ENCODE measurements at regions not wholly inside any gene's neighbourhood (a gene's known extent, or its start where the extent isn't known, plus 50 kb on each side); places are given as distances from the start of the nearest gene placed in this dataset.

DNA sequence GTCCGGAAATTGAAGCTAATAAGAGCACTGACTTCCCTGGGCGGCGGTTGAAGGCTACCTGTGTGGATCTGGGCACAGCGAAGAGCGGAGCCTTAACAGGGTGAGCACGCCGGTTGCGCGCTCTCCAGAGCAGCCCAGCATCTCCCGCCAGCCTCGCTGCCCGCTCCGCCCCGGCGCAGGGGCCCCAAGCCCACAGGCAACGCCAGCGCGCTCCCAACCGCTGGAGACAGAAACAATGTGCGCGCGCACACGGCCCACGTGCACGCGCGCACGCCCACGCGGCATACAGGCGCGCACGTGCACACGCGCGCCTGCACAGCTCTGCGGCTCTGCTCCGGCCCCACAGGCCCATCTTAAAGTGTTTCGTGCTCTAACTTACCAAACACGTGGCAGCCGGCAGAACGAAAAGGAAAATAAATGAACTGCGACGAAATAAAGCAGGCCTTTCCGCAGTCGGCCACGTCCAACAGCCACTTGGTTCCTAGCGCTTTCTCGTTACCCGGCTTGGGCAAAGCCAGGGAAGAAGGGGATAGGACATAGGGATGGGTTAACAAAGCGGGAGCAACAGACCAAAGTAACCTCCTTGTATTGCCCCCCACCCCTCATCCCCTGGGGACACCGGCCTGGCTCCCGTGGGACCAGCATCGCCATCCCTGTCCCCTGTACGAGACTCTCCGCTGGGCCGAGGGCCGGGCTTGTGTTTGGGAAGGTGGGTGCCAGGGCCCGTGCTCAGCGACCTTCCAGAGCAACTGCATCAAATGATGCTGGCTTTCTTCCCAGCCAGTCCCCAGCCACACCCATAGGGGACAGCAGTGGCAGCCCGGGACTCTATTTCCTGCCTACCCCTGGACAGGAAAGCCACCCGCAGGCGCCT lies 203.7 kb downstream of the ABHD5 start:
- peak; percentile 67 for DNase-seq (ENCODE audit: low read depth)

DNA sequence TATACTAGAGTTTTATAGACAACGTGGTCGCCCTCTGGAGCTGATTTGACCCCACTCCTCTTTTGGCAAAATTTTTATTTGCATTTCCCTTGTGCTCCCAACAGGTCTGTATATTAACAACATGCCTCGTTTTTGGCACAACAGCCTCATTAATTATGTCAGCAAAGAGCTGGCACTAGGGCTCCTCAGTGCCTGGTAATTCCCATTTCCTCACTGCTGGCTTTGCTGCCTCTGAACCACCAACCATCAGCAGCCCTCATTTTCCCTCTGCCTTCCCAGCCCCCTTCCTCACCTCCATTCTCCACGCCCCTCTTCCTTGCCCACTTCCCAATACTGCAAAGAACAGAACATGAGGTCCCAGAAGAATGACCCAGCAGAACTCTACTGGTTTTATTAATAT lies 204.8 kb downstream of the ABHD5 start:
- DNase-seq (ENCODE audit: low read depth), result no peak

DNA sequence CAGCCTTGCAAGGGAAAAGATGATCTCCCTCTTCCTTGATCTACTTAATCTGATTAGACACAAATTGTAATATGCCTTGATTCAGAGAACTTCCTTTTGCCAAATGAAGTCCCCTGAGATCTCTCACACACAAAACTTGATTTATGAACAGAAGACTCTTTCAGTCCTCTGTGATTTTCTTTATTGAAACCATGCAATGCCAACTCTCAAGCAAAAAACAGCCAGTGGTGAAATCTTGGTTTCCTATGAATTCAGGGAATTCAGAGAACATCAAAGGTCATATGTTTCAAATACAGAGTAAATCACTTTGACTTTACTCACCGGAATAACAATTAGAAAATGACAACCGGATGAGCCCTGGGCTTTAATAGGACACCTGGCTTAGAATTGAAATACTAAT lies 211.7 kb downstream of the ABHD5 start:
- no peak for DNase-seq (ENCODE audit: low read depth)

DNA sequence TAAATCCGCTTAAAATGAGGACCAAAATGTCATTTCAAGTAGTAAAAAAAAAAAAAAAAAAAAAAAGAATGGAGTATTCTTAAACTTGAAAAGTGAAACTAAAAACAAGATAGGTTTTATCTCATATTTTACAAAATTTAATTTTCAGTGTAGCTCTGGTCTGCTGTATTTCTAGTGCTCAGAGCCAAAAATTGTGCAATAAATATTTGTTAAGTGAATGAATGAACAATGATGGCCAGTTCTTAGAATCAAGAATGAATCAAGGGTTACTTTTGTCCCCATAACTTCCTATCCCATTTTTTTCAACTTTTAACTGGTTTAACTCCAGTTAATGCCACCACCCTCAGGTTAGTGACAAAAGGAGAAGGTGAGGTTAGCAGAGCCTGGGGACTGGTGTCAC lies 214.4 kb downstream of the ABHD5 start:
- no peak for DNase-seq (ENCODE audit: low read depth)

DNA sequence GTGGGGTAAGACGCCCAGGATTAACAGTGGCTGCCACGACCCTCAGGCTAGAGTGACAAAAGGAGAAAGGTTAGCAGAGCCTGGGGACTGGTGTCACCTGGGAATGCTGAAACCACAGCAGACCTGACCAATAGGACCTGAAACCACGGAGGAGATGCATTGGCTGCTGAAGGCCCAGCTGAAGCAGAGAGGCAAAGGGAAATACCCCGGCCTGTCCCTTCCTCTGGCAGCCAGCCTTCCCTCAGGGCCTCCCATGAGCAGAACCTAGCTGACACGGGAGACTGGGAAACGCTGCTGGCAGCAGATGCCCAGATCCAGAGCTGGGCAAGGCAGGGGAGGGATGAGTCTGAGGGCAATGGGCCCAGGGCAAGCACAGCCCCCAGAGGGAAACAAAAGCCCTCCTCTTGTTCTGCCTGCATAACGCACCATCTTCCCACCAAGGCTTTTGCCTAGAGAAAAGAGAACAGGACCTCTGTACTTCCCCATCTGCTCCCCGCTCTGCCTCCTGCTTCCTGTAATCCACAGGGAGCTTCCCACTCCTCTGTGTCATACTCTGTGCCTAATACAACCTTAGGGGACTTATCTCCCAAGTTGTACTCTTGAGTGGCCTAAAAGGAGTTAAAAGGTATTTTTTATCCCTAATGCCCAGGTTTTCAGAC lies 216.2 kb downstream of the ABHD5 start:
- no peak for DNase-seq (ENCODE audit: low read depth)

DNA sequence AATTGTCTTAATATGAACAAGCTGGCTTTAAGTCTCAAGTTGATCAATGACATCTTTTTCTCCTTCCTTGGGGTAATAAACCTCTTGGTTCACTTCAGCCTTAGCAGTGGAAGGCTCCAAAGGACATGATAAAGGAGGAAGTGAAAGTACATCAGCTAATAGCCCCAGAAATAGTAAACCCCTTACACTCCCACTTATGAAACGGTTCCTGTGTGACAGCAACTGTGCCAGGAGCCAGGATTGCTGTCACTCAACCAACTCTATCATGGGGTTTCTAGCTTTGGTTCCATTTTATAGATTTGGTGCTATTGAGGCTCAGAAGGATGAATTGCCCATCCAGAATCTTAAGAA lies 216.7 kb downstream of the ABHD5 start:
- no peak for DNase-seq (ENCODE audit: low read depth)

DNA sequence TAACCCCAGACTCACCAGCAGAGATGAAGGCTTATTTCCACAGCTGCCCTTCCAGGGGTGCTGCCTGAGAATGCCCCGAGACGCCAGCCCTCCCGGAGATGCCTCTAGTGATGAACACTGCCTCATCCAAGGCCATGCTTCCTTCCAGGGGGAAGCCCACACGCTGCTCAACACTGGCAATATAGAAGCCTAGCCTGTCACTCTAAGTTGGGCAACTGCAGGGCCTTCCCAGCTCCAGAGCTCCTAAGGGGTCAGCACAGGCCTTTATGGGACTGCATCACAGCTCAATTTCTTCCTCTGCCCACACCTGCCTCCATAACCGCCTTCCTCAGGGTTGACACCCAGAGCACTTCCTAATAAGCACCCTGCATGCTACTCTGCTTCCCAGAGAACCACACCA lies 217.7 kb downstream of the ABHD5 start:
- DNase-seq (ENCODE audit: low read depth), result no peak

DNA sequence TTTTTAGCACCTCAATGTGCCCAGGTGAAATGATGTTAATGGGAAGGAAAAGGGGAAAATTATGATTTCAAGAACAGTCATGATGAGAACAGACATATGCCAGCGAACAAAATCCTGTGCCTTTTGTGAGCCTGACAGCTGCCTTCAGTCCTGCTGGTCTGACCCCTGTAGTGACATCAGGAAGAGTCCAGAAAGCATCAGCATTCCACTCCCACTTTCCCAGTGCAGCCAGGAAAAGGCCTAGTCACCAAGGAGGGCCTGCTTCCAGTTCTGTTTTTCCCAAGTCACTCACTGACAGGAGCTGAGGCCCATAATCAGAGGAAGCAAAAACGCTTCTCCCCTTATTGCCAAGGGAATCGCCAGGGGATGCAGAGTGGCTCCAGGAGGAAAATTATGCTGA lies 218.4 kb downstream of the ABHD5 start:
- no peak for DNase-seq (ENCODE audit: low read depth)

DNA sequence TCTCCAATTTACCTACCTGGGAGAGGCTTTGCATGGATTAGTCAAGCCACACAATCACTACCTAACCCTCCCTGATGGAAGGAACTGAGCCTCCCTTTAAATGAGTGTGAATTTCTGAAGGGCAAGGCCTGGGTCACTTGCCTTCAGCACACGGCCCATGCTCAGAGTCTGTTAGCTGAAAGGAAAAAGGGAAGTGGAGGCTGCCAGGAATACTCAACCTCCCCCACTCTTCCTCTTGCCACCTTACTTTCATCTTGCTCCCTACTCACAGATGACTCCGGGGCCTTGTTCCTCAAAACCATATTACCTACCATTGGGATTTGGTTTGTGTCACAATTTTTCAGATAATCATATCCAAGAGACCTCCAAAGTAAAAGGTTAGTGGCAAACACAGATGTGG lies 220.0 kb downstream of the ABHD5 start:
- DNase-seq (ENCODE audit: low read depth), result no peak

DNA sequence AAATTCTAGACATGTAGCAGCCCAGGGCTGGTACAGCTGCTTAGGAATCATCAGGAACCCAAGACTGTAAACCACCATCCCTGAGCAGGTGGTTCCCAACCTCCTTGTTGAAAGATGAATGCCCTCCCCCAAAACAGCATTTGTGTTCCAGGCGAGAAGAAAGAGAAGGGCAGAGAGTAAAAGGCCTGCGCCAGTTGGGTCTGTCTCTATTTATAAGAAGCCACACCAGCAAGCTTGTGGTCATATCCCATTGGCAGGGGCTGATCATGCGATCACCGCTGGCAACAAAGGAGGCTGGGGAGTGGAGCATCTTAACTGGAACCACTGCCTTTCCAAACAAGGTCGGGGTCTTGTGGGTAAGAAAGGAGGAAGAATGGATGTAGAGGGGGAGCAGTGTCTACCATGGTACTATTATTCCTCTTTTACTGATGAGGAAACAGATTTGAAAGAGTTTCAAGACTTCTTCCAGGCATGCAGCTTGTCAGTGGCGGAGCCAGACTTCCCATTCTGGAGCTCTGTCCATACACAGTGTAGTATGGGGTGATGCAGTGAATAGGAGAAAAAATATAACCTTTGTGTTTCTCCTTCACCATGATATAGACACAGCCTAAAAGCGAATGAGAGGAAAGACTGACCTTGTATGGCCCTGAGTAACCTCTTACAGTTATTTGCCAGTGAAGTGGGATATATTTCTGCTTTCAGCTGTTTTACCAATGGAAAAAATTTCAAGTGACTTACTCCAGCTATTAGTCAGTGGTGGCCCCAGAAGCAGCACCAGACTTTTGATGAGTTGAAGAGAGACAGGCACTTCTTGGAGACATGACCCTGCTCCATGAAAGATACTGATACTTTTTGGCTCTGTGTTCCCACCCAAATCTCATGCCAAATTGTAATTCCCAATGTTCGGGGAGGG lies 222.6 kb downstream of the ABHD5 start:
- DNase-seq (ENCODE audit: low read depth), result no peak

DNA sequence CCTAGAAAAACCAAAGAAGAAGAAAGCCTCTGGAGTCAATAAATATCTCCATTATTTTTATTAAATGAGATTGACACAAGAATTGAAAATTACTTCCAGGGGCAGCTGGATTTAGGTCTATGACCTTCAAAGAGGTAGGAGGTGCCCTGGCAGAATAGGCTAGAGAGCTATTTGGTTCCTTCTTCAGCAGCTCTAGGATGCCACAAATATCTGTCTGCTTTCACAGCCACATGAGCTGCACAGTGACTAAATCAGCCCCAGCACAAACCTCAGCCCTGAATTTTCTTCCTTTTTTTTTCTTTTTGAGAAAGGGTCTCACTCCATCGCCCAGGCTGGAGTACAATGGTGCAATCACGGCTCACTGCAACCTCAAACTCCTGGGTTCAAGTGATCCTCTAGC lies 223.5 kb downstream of the ABHD5 start:
- no peak for DNase-seq (ENCODE audit: low read depth)

DNA sequence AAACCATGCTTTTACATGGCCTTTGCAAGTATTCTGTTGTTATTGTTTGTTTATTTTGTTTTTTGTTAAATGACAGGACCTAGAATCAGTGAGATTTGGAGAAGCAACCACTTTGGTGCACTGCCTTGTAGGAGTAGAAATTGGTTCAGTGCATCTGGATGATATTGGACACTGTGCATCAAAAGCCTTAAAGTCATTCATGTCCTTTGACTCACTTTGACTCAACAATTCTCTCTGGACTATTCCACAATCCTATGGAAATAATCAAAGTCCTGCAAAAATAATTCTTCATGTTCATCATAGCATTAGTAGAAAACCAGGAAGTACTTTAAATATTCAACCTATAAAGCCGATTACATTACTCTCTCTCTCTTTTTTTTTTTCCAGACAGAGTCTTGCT lies 224.8 kb downstream of the ABHD5 start:
- DNase-seq (ENCODE audit: low read depth), result no peak

DNA sequence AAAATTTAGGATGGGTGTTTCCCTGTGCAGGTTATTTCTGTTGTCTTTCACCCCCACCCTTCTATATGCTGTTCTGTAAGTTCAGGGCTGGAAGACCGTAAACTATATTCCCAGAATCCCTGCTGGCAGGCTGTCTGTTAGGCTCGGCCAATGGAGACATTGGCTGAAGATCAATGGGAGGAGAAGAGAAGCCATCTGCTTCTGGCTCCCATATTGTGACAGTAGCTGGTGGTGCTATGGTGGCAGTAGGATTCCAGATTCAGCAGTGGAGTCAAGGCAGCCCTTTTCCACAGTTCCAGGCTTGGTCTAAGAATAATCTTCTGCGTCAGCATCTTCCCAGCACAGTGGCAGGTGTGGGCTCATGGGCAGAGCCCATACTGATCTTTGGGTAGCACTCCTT lies 226.6 kb downstream of the ABHD5 start:
- no peak for DNase-seq (ENCODE audit: low read depth)

DNA sequence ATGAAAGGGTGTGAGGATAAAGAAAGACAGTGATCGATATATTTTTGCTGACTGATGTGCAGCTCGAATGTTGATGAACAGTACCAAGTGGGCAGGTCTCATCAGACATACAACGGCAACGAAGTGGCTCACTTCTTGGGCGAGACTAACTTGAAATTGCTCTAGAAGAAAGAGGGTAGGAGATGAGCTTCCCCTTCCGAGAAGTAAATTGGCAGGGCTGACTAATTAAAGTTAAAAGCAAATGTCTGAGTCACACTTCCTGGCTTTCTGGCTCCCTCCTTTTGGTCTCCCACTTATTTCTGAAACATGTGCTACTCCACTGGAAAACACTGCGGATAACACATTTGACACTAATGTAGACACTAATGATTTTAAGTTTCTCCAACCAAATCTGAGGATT lies 228.3 kb downstream of the ABHD5 start:
- peak; percentile 4 for DNase-seq (ENCODE audit: low read depth)

DNA sequence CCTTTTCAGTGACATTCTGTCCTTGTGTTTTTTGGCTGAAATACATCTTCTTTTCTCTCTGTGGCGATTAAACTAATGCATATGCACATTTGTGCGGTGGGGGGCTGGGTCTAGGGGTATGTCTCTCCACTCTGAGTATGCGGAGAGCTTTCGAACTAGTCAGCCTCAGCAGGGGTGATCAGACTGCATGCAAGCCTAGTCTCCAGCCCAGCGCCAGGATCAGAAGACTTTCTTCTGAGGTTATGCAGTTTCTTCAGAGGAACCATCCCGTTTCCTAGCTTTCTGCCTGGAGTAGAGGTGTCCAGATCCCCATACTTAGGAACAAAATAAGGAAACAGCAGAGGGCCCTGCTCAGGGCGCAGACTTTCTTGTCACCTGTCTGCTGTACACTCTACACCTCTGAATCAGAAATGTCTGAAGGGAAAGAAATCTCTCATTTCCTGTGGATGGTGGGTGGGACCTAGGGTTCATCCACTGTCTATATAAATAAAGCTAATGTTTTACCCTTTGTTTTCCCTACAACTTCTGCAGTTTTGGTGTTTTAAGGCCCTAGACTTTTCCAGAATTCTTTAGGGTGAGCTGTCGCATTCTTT lies 230.4 kb downstream of the ABHD5 start:
- no peak for DNase-seq (ENCODE audit: low read depth)

DNA sequence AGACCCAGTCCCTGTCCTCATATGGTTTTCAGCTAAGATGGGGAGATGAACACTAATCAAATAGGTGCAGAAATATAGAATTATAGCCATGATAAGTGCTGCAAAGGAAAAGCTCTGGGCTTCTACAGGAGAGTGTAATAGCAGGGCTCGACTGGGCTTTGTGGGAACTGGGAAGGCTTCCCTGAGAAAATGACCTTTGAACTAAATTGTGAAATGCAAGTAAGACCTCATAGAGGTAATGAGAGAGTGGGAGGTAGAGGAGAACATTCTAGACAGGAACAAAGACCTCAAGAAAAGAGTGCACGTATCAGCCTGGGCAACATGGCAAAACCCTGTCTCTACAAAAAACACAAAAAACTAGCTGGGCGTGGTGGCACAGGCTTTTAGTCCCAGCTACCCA lies 231.6 kb downstream of the ABHD5 start:
- no peak for DNase-seq (ENCODE audit: low read depth)

DNA sequence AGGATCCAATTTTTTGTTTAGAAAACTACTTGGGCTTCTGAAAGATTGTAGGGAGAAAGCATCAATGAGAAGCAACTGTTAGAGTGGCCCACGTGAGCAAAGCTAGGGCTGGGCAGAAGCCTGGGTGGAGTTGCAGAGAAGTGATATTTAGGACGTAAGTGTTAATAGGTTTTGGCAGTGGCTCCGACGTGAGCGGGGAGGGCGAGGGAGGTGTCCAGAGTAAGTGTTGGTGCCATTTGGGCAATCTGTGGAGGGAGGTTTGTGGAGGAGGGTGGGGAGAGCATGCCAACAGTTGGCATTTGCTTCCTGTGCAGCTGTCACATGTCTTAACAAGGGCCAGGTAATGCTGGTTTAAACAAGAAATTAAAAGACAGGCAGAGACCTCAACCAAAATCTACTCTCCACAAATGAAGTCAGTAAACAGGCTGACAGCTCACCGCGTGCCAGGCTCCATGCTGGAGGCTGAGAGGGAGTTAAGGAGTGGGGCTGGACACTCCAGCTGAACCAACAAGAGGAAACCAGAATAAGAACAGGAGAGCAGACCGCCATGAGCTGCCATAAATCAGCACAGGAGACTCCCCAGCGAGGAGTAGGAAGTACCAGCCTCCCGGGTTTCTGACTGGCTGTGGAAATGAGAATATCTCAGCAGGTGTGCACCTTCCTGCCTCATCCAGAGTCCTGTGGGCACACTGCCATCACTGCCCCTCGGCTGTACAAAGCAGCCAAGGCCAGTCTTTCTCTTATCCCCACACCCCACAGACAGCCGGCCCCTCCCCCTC lies 232.6 kb downstream of the ABHD5 start:
- no peak for DNase-seq (ENCODE audit: low read depth)

DNA sequence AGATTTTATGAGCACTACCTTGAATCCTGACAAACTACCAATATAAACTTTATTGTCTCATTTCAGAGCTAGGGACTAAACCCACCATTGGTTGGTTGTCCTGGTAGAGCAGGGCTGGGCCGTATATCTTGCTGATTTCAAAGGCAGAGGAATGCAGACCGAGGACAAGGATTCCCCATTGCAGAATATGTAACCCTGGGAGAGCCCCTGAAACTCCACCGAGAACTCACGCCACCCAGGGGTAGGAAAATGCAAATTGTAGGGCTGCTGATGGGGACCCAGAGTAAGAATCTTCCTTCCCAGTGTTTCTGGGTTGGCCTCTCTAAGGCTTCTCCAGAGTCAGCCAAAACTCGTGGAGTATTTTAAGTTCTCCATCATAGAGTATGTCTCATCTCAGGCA lies 235.3 kb downstream of the ABHD5 start:
- no peak for DNase-seq (ENCODE audit: low read depth)

DNA sequence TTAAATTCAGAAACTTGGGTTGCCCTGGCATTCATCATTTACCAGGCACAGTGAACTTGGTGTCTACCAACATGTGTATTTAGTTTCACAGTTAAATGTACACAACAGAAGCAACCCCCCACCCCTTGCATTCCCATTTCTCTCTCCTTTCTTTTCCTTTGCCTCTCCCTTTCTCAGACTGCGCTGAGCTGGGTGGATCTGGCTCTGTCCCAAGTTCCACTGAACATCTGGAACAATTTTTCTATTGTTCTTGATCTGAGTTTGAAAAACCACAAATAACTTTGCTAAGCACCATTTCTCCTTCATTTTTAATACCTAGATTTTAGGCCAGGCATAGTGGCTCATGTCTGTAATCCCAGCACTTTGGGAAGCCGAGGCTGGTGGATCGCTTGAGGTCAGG lies 242.2 kb downstream of the ABHD5 start:
- DNase-seq (ENCODE audit: low read depth), result no peak

DNA sequence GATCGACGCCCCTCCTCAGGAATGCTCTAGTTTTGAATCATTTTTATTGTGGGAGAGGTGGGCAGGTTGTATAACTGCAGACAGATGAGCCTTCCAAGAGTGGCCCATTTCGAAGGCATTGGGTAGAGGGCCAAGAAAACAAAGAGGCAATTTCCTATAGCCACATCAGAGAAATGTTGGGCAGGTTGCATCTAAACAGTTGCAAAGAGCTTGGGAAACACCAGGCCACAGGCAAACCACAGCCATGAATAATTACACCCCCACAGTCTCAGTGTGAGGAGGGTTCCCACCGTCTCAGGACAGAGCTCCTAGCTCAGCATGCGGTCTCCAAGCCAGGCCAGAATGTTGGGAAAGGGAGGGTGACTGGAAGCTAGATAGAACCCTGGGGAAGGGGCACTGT lies 257.3 kb downstream of the ABHD5 start:
- no peak for DNase-seq (ENCODE audit: low read depth)

DNA sequence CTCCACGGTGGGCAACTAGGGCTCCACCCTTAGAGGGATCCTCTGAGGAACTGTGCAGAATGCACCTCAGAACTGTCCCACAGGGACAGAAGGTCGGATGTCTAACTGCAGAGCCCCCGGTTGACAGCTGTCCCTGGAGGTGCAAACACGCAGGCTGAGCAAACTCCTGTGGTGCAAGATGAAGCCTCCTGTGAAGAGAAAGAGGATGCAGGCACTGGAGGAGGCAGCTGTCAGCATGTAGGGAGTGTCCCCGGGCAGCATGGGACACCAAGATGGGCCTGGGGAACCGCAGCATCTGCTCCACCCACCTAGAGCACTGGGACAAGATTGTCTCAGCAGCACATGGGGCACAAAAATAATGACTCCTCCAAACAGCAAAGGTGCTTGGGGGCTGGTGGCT lies 258.9 kb downstream of the ABHD5 start:
- no peak for DNase-seq (ENCODE audit: low read depth)

DNA sequence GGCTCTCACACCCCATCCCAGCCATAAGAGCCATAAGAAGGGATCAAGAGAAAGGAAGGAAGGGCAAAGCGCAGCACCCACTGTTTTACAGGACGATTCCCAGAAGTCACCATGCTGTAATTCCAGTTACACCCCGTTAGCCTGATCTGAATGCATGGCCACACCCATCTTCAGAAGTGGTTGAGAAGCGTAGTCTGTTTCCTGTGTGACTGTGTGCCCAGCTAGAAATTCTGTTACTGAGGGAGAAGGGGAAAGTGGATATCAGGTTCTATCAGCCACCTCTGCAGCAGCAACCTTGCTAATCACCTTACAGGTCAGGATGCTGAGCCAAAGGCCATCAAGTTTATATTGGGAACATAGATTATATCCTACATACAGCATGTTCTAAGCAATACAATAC lies 260.0 kb downstream of the ABHD5 start:
- DNase-seq (ENCODE audit: low read depth), result no peak
